ENCODE measurements at regions not wholly inside any gene's neighbourhood (a gene's known extent, or its start where the extent isn't known, plus 50 kb on each side); places are given as distances from the start of the nearest gene placed in this dataset.

- no peak for DNase-seq (ENCODE audit: low read depth)
- TF ChIP-seq CTCF (IDR thresholded peaks at IDR 0.05; ENCODE audit: low read depth, low read length, missing control alignments), result no peak
- H3K4me3 ChIP-seq (ENCODE audit: low read depth, low read length), result no peak overlapping the region
- in situ Hi-C loops (cut with HindIII; ENCODE audit: low sequenced_read_pairs), result no loop called here
These were observed 69.3 kb upstream of the LDB2 start for GRCh38 chr4:16967722-16968121.

- TF ChIP-seq CTCF (IDR thresholded peaks at IDR 0.05; ENCODE audit: low read depth, low read length, missing control alignments), result no peak
- H3K4me3 ChIP-seq (ENCODE audit: low read depth, low read length), result no peak overlapping the region
- in situ Hi-C loops (cut with HindIII; ENCODE audit: low sequenced_read_pairs), result no loop called here
- no peak for DNase-seq (ENCODE audit: low read depth)
These were observed 60.9 kb upstream of the LDB2 start for GRCh38 chr4:16959305-16959704.

GRCh38 chr4:16952896-16953630 lies 54.6 kb upstream of the LDB2 start:
- in situ Hi-C loops (cut with HindIII; ENCODE audit: low sequenced_read_pairs), result no loop called here
- TF ChIP-seq CTCF (IDR thresholded peaks at IDR 0.05; ENCODE audit: low read depth, low read length, missing control alignments), result no peak
- H3K4me3 ChIP-seq (ENCODE audit: low read depth, low read length), result no peak overlapping the region
- DNase-seq (ENCODE audit: low read depth), result no peak

GRCh38 chr4:16952462-16952871 lies 54.0 kb upstream of the LDB2 start:
- TF ChIP-seq CTCF (IDR thresholded peaks at IDR 0.05; ENCODE audit: low read depth, low read length, missing control alignments), result no peak
- in situ Hi-C loops (cut with HindIII; ENCODE audit: low sequenced_read_pairs), result no loop called here
- DNase-seq (ENCODE audit: low read depth), result no peak
- H3K4me3 ChIP-seq (ENCODE audit: low read depth, low read length), result no peak overlapping the region

All from astrocyte of the cerebellum (primary cell).